GM20000 (cell line): ENCODE measurements at regions not wholly inside any gene's neighbourhood (a gene's known extent, or its start where the extent isn't known, plus 50 kb on each side); places are given as distances from the start of the nearest gene placed in this dataset.

ENCODE experiments used
- DNase-seq: peaks from one replicate; pipeline ENCODE4 v3.0.0; 2012; ENCODE audit warnings: low spot score
- TF ChIP-seq, protein P1 (sequence below): IDR thresholded peaks from 2 replicates; pipeline ENCODE4 v1.5.1; 2012; ENCODE audit warnings: mild to moderate bottlenecking, control low read depth; ENCODE audit errors: extremely low read depth, missing control alignments

DNA sequence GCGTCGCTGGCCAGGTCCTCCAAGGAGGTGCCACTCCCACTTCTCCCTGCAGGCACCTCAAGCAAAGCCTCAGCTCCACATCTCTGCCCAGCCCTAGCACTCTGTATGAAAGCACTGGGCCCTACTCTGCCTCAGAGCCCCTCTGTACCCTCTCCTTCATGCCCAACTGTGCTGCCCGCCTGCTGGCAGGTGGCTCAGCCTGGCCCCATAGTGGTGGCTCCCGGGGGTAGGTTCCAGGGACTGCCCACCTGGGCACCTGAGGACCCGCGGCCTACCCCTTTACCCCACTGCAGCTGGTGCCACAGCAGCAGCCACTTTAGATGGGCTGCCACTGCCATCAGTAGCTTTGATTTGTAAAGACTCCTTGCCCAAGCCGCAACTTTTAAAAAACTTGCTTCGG lies 1672.8 kb downstream of the LRRC4C start:
- no peak for DNase-seq
- TF ChIP-seq, protein P1, sequence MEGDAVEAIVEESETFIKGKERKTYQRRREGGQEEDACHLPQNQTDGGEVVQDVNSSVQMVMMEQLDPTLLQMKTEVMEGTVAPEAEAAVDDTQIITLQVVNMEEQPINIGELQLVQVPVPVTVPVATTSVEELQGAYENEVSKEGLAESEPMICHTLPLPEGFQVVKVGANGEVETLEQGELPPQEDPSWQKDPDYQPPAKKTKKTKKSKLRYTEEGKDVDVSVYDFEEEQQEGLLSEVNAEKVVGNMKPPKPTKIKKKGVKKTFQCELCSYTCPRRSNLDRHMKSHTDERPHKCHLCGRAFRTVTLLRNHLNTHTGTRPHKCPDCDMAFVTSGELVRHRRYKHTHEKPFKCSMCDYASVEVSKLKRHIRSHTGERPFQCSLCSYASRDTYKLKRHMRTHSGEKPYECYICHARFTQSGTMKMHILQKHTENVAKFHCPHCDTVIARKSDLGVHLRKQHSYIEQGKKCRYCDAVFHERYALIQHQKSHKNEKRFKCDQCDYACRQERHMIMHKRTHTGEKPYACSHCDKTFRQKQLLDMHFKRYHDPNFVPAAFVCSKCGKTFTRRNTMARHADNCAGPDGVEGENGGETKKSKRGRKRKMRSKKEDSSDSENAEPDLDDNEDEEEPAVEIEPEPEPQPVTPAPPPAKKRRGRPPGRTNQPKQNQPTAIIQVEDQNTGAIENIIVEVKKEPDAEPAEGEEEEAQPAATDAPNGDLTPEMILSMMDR: no peak

DNA sequence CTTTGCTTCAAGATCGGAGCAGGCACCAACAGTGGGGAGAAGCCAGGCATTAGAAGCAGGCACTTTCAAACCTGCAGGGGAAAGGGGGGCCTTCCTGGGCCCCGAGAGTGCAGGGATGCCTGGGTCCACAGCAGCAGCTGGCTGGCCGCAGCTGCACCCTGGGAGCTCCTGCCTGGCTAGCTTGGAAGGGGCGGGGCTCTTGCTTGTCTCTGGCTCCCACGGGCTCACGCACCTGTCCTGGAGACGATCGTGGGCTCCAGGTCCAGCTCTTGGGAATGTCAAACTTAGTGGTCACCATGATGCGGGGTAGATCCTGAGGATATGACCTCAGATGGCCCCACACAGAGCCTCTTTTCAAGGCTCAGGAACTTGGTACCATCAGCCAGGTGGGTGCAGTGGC lies 1673.2 kb downstream of the LRRC4C start:
- DNase-seq: no peak
- TF ChIP-seq, protein P1: no peak

DNA sequence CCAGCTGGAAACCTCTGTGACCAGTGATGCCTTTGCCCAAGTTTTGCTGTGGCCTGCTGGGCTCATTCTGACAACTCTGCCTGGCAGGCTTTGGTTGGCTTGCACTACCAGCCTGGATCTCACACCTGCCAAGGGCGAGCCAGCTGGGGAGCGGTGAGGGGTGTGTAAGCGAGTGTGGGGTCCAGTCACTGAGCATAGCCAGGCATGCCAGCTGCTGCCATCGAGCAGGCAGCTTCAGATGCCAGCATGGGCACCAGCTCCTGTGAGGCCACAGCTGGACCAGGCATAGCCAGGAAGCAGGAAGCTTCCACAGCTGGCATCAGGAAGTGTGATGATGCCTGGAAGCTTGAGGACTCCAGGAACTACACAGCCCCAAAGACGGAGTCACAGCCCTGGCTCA lies 1674.6 kb downstream of the LRRC4C start:
- no peak for DNase-seq
- TF ChIP-seq, protein P1: no peak

DNA sequence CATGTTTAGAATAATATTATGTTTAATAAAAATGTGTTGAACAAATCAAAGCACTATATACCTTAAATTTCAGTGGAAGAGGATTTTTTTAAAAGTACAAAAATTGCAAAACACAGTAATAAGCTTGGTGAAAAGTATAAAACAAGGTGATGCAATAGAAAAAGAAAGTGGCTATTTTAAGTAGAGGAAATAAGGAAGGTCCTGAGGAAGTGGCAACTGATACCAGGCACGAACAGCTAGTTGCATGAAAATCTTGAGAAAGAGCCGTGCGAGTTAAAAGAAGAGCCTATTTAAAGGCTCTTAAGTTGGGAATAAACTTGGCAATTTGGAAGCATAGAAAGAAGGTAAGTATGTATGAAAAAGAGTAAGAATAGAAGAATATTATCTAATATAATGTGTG lies 1679.3 kb downstream of the LRRC4C start:
- TF ChIP-seq, protein P1: no peak
- DNase-seq: no peak

DNA sequence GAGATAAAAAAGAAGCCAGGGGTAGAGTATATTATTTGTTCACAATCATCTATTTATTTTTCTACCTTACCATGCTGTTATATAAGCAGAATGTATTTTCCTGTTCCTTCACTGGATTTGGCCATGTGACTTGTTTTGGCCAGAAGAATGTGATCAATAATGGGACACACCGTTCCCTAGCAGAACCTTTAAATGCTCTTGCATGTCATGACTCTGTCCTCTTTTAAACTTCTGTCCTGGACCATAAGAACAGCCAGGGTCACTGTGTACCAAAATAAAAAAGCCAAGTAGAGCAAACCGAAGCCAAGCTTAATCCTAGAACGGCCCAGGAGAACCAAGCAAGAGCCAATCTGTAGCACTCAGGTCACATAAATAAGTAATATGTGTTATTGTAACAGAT lies 1682.4 kb downstream of the LRRC4C start:
- TF ChIP-seq, protein P1: no peak
- DNase-seq: no peak

DNA sequence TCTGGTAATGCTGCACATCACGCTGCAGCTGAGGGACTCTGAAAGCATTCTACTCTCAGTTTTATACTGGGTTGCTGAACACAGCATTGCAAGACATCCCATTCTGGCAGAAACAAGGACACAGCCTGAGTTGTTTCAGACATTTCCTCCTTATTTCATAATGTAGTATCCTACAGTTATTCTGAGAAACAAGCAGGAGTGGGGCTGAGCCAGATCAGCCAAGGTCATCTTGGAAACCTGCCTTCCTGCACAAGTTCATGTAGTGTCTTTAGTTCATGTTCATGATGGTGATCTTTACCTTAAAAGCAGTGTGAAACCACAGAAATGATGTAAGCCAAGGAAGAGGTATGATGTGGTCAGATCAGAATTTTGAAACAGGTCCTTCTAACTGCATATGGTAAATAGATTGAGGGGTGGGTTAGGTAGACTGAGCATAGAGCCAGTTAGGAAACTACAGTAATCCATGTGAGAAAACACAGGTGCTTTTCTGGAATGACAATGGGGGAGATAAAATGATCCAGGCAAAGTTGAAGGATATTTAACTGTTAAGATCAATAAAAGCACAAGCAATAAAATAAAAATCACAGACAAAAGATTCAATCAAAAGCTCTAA lies 1686.8 kb downstream of the LRRC4C start:
- TF ChIP-seq, protein P1: no peak
- DNase-seq: no peak

DNA sequence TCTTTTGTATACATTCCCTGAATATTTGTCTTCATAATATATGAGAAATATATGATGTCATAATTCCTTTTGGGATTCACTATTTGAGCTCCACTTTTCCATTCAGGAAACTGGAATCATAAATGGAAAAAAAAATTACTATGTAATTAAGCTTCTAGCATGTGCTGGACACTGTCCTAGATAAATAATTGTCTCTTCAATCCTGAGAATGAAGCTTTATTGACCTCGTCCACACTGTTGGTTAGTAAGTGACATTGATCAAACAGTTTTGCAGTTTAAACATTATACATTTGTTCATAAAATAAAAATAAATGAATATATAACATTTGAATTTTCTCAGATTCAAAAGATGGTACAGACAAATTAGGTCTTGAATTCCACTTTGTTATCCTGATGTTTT lies 1691.2 kb downstream of the LRRC4C start:
- TF ChIP-seq, protein P1: no peak
- DNase-seq: no peak
